ENCODE measurements at regions not wholly inside any gene's neighbourhood (a gene's known extent, or its start where the extent isn't known, plus 50 kb on each side); places are given as distances from the start of the nearest gene placed in this dataset.
A peak's percentile ranks its signal among the peaks of the same experiment; 100 is the strongest.
"Not testable (repeated sequence)": the region's sequence is repeated elsewhere in the genome, so short reads cannot be mapped to it uniquely, and the experiment has no call there.

DNA sequence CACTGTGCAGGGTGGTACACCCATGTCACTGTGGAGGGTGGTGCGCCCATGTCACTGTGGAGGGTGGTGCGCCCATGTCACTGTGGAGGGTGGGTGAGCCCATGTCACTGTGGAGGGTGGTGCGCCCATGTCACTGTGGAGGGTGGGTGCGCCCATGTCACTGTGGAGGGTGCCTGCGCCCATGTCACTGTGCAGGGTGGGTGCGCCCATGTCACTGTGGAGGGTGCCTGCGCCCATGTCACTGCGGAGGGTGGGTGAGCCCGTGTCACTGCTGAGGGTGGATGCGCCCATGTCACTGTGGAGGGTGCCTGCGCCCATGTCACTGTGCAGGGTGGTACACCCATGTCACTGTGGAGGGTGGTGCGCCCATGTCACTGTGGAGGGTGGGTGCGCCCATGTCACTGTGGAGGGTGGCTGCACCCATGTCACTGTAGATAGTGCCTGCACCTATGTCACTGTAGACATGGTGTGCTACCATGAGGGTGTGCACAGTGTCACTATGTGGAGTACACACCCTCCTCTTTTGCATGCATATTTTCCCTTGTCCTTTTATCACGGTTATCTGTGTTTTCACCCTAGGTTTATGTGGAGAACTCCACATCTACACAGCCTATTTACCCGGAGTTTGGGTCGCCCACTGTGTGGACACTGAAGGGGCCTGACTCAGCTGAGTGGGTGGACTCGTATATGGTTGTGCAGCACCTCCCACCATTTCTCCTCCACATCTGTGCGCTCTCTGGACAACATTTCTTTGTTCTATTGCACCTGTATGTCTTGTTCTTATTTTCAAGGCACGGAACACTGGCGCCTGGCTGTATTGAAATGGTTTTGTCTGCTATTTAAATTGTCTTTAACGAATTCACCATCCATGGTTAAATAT, 222.4 kb downstream of the ERMARD start:
- not testable (repeated sequence) for DNase-seq

DNA sequence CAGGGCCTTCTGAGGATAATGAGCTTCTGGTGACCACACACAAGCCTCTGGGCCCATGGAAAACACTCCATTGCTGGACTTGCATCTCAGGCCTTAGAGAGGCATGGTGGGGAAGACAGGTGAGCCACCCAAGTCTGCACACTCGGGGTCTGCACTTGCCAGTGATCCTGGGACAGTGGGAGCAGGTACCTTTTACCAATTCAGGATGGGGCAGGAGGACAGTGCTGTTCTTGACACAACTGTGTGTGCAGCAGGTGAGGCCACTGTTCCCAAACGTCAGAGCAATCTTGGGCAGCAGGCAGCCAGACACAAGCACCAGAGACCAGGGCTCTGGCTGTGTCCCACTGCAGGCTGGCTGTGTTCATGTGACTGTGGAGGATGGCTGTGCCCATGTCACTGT, 221.3 kb downstream of the ERMARD start:
- peak in 1 of 2 experiments; percentile 1 for DNase-seq

DNA sequence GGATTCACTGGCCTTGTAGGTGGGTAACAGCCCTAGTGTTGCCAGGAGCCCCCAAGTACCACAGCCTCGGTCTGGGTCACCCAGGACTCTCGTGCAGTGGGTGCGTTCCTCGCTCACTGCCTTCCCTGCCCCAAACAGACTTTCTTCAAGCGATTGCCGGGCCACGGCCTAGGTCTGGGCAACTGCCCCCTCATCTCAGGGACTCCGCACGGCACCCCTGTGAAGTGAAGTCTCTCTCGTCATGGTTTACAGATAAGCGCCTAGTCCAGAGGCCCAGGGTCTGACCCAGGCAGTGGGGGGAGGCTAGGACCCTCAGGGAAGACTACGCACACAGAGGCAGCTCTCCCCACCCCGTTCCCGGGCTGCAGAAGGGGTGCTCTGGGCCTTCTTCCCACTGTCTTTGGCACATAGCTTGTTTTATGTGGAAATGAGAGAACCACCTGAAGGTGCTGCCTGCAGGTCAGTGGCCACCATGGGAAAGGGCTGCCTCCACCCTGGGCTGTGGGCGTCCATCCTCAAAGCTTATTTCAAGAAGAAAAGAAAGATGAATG, 220.8 kb downstream of the ERMARD start:
- DNase-seq: peak in 1 of 2 experiments; percentile 10

DNA sequence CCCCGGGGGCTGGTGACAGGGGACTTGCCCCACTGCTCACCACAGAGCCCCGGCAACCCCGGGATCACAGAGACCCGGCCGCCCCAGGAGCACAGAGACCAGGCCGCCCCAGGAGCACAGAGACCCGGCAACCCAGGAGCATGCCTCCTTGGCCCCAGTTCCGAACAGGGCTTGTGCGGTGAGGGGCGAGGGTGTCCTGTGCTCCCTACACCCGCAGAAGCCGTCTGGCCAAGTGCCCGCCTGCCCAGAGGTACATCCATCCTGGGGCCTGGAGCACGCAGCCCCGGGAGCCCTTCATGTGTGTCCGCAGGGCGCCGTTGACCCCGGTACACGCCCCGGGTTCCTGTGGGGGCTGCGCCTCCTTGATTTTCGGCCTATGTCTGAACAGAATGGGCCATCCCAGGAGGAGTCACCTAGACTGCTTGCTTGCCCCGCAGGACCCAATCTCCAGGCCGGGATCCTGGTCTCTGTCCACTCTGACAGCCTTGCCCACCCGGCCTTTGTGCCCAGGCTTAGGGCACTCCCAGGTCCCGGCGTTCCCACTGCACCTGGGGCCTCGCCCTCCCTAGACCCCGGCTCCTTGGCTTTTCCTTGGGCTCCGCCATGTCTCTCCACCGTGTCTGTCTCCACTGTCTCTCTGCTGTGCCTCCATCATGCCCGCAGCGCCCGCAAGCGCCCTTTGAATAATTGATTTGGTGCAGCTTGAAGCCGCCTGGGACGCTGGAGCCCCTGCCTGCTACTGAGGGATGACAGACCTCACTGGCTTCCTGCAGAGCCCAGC, 219.8 kb downstream of the ERMARD start:
- DNase-seq: peak in 1 of 2 experiments; percentile 12

DNA sequence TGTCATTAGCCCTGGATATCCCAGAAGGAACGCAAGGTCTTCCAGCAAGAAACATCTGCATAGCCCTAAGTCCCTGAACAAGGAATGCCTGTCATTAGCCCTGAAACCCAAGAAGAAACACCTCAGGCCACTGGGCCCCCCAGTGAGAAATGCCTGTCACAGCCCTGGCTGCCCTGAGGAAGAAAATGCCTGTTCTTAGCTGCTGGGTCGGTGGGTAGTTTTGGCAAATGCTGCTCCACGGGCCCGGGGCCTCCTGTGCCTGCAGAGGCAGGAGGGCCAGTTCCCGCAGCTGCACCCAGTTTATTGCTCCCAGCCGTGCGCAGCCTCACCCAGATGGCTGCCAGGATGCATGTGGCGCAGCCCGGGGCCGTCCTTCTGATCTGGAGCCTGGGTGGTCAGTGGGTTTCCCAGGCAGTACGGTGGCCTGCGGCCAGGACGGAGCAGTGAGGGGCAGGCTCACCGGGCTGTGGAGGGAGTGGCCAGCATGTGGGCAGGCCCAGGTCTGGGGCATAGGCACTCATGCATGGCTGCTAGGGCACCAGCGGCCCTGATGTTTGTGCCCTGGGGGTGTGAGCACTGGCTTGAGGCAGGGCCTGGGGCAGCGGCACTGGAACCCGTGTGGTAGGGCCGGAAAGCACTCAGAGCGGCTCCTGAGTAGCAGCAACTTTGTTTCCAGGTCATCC, 219.0 kb downstream of the ERMARD start:
- DNase-seq: peak; percentile 10 to 11

- peak; percentile 4 to 6 for DNase-seq
Observed at GRCh38 chr6:169969372-169970099, 218.1 kb downstream of the ERMARD start.

DNA sequence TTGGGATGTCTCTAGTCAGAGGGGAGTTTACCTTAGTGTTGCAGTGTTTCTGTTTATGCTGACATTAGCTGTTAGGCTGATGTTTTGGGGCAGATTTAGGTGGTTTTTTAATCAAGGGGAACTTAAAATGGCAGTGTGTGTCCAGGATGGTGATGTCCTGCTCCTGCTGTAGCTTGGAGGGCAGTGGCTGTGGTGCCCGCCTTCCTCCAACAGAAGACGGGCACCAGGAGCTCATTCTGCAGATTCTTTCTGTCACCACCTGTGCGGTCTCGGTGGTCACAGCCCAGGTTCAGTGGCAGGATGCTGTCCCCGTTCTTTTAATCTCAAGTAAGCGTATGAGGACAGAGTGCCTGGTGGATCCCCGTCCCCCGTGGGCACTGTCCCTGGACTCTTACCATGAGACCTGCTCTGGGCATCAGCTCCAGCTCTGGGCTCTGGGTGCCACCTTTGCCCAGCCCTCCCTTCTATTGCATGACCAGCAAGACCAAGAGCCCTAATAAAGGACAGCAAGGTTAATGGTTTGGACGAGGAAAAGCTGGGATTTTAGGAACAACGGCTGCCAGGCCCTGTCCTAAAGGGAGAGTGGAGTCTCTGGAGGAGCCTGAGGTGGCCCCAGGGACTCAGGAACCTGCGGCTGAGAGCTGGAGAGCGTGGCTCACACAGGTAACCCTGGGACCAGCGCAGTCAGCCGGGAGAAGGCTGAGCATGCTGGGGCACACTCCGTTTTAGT, 217.3 kb downstream of the ERMARD start:
- DNase-seq: peak; percentile 8

DNA sequence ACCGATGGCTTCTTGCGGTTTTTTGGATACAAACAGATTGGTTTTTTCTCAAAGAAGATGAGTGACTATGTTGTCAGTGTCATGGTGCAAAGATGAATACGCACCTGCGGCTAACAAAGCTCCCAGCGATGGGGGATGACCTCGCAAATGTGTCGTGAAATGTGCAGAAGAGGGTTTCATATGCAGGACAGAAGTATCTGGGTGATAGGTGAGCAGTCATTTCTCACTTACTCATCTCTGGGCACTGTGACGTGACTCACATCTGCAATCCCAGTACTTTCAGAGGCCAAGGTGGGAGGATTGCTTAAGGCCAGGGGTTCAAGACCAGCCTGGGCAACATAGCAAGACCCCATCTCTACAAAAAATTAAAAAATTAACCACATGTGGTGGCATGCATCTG, 216.3 kb downstream of the ERMARD start:
- peak; percentile 26 to 38 for DNase-seq

- DNase-seq: peak in 1 of 2 experiments; percentile 11
Observed at GRCh38 chr6:169966312-169967181, 215.1 kb downstream of the ERMARD start.

GRCh38 chr6:169965657-169966311, 214.4 kb downstream of the ERMARD start:
- peak in 1 of 2 experiments; percentile 5 for DNase-seq

- no peak for DNase-seq
Observed at GRCh38 chr6:169965239-169965638, 213.8 kb downstream of the ERMARD start.

- DNase-seq: peak in 1 of 2 experiments; percentile 8
Observed at GRCh38 chr6:169964486-169965180, 213.2 kb downstream of the ERMARD start.

- DNase-seq: peak; percentile 1 to 7
Observed at GRCh38 chr6:169963581-169964297, 212.3 kb downstream of the ERMARD start.

DNA sequence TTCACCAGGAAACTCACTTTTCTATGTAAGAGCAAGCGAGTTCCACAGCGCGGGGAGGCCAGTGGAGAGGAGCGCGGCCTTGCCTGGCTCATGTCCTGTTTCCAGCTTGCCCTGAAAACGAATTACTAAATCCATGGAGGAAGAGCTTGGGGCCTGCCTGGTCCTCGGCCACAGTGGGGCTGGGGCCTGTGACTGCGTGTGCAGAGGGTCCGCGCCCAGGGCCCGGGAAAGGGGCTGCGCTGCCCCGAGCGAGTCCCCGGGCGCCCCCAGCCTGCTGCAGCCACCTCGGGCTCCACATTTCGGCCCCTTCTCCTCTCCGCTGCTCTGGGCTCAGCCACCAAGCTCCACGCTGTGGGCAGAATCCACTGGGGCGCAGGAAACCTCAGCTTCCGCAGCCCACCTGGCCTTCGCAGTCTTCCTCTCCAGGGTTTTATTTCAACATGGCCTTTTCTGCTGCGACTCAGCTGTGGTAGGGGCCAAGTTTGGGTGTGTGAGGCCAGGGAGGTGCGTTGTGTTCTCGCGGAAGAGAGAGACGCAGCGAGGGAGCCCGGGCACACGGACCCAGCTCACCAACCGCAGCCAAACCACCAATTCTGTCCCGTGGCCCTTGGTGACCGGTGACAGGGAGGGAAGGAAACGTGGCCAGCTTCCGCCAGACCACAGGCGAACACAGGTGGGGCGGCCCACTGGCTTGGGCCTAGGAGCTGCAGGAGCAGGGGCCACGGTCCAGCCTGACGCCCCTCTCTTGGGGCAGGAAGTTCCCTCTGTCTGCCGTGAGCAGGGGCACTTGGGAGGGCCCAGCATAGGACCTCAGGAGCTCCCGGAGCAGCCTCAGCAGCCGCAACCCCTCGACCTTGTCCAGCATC, 211.4 kb downstream of the ERMARD start:
- DNase-seq: peak; percentile 10 to 11

- DNase-seq: peak; percentile 24 to 50
Observed at GRCh38 chr6:169961772-169962561, 210.5 kb downstream of the ERMARD start.

- peak; percentile 15 to 17 for DNase-seq
Observed at GRCh38 chr6:169960886-169961611, 209.6 kb downstream of the ERMARD start.

Data from activated T-cell treated with anti-CD3 and anti-CD28 coated beads, Interleukin-2, amount 50 U/mL, for 48 hours (primary cell).